Testis (tissue), 2 donors: ENCODE measurements at regions not wholly inside any gene's neighbourhood (a gene's known extent, or its start where the extent isn't known, plus 50 kb on each side); places are given as distances from the start of the nearest gene placed in this dataset.

Experiments used
- DNase-seq: peaks from one replicate; pipeline ENCODE4 v3.0.0-alpha.2; 2019
- H3K27ac ChIP-seq, 2 donors: fragments of 200-600 bp; sonication (generic); one replicate each; pipeline ENCODE4 v1.5.1; 2019
- H3K27me3 ChIP-seq: fragments of 200-600 bp; sonication (generic); one replicate; pipeline ENCODE4 v1.5.1; 2019
- H3K36me3 ChIP-seq: fragments of 200-600 bp; sonication (generic); one replicate; pipeline ENCODE4 v1.5.1; 2017; ENCODE audit warnings: low read depth; ENCODE audit errors: missing control alignments
- H3K4me1 ChIP-seq: fragments of 200-600 bp; sonication (generic); one replicate; pipeline ENCODE4 v1.5.1; 2019
- H3K4me3 ChIP-seq, 2 donors: fragments of 200-600 bp; sonication (generic); one replicate each; pipeline ENCODE4 v1.5.1; 2017 to 2019
- H3K9me3 ChIP-seq: fragments of 200-600 bp; sonication (generic); one replicate; pipeline ENCODE4 v1.5.1; 2017
- POLR2A ChIP-seq: fragments of 450-650 bp; IDR thresholded peaks from one replicate; pipeline ENCODE4 v1.6.1; 2017; ENCODE audit warnings: antibody characterized with exemption, mild to moderate bottlenecking, moderate library complexity
- WGBS, 2 donors: methylation state at CpG; one replicate each; pipeline ENCODE4 v1.1.5; 2018; 5-methylcytosine and 5-hydroxymethylcytosine counted together
- intact Hi-C: fragments of 100-400 bp; cut with DNase I; formaldehyde crosslinking; loops from one replicate; pipeline ENCODE4 v1.15.1; 2023; ENCODE audit warnings: low total_unique reads
- TF ChIP-seq, protein P1 (sequence below), 3 experiments: fragments of 450-650 bp in 2 of 3; fragments of 200-600 bp in 1 of 3; sonication (generic) in 1 of 3; IDR thresholded peaks; one replicate each; pipeline ENCODE4 v1.5.1; 2016 to 2019; ENCODE audit warnings: antibody characterized with exemption in 3 of 3, mild to moderate bottlenecking in 2 of 3, moderate library complexity in 1 of 3

DNA sequence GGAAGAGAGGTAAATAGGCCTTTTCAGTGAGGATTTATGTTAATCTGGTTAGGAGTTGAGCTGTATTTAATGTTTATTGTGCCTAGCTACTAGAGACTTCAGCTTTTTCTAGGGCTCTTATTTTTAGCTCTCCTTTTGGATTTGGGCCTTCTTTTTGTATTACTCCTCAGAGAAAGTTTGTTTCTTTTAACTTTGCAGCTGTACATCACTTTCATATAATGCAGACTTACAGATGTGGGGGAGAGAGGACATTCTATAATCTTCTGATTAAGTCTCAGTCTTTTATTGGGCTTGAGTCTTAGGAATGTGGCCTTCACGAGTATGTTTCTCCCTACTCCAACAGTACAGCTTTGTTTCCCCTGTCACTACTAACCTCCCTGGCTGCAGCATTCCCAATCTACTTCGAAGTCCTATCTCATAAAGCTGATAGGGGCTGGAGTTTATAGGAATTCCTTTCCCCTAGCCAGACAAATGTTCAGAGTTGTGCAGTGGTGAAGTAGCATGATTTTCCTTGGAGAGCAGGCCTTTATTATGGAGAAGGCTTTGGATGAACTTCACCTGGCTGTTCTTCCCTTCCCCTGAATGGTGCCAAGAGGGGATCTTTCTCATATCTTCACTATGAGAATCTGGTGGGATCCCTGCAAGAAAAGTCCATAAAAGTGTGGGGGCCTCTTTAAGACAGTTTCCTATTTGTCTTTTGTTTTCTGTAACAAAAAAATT, 82.2 kb upstream of the CBLB start:
- peak; percentile 68 for DNase-seq
- no peak overlapping the region for H3K4me3 ChIP-seq
- H3K4me1 ChIP-seq = peaks cover 3% of the 10 kb centered on the region
- H3K27me3 ChIP-seq = no peaks in the 10 kb centered on the region
- TF ChIP-seq POLR2A = no peak
- TF ChIP-seq, protein P1, sequence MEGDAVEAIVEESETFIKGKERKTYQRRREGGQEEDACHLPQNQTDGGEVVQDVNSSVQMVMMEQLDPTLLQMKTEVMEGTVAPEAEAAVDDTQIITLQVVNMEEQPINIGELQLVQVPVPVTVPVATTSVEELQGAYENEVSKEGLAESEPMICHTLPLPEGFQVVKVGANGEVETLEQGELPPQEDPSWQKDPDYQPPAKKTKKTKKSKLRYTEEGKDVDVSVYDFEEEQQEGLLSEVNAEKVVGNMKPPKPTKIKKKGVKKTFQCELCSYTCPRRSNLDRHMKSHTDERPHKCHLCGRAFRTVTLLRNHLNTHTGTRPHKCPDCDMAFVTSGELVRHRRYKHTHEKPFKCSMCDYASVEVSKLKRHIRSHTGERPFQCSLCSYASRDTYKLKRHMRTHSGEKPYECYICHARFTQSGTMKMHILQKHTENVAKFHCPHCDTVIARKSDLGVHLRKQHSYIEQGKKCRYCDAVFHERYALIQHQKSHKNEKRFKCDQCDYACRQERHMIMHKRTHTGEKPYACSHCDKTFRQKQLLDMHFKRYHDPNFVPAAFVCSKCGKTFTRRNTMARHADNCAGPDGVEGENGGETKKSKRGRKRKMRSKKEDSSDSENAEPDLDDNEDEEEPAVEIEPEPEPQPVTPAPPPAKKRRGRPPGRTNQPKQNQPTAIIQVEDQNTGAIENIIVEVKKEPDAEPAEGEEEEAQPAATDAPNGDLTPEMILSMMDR (IDR thresholded peaks at IDR 0.05) = no peak
- H3K9me3 ChIP-seq = no peaks in the 10 kb centered on the region
- WGBS, 2 donors = 24 to 39% methylated on average over 2 of the region's 2 CpGs
- intact Hi-C loops = no loop called here
- H3K36me3 ChIP-seq = no peaks in the 10 kb centered on the region
- H3K27ac ChIP-seq = no peak overlapping the region

DNA sequence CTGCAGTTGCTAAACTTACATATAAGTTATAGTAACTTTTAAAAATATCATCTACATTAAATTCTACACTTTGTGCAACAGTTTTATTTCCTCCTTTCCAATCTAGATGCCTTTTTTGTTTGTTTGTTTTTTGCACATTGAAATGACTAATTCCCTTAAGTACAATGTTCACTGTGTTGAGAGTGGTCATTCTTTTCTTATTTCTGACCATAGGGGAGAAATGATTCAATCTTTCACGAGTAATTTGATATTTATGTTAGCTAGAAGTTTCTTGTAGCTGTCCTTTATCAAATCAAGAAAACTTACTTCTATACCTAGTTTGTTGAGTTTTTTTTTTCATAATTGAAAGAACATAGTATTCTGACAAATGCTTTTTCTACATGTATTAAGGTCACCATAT, 85.0 kb upstream of the CBLB start:
- no peaks in the 10 kb centered on the region for H3K27me3 ChIP-seq
- H3K9me3 ChIP-seq = no peaks in the 10 kb centered on the region
- no peak overlapping the region for H3K27ac ChIP-seq
- no peaks in the 10 kb centered on the region for H3K4me1 ChIP-seq
- WGBS, 2 donors = 62 to 76% methylated on average over 1 of the region's 1 CpG
- TF ChIP-seq POLR2A = no peak
- TF ChIP-seq, protein P1 (IDR thresholded peaks at IDR 0.05) = no peak
- DNase-seq = no peak
- no peak overlapping the region for H3K4me3 ChIP-seq
- no peaks in the 10 kb centered on the region for H3K36me3 ChIP-seq
- intact Hi-C loops = no loop called here

DNA sequence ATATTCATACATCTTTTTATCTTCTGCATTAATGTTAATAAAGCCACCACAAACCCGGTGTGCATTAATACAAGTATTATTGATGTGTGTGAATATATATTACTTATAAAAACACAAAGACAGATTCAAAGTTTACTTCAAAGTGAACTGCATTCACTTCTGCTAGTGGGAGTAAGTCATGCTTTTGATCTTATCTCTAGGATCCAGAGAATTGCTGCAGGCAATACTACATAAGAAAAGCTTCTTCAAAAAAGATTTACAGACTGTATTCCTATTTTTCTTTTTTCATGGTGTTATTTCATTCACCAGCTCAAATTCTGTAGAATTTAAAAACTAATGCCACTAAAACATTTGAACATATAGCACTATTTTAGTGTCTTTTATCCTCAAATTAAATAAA, 87.5 kb upstream of the CBLB start:
- Histone ChIP-seq H3K27me3 (no peaks in the 10 kb centered on the region), H3K4me3 (no peak overlapping the region), H3K4me1 (peaks cover 5% of the 10 kb centered on the region), H3K9me3 (no peaks in the 10 kb centered on the region), H3K36me3 (no peaks in the 10 kb centered on the region), H3K27ac (no peak overlapping the region)
- 79 to 80% methylated on average over 1 of the region's 1 CpG for WGBS, 2 donors
- DNase-seq = no peak
- intact Hi-C loops = no loop called here
- TF ChIP-seq, protein P1 (IDR thresholded peaks at IDR 0.05) = no peak
- TF ChIP-seq POLR2A = no peak

DNA sequence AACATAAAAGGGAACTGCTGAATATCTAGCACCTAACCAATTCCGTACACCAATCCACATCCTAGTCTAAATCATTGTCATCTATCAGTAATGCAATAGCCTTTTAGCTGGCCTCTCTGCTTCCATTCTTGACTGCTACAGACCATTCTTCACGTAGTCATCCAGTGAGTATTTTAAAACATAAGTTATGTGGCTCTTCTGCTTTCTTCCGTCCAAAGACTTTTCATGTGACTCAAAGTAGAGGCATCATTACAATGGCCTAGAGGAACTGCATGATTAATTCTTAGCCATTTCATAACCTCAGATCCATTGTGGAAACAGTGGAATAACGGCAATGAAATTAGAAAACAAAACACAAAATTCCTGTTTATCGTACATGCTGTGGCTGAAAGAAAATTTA, 88.9 kb upstream of the CBLB start:
- no peak for TF ChIP-seq POLR2A
- TF ChIP-seq, protein P1 (IDR thresholded peaks at IDR 0.05) = no peak
- no peak for DNase-seq
- H3K36me3 ChIP-seq = no peaks in the 10 kb centered on the region
- no peaks in the 10 kb centered on the region for H3K9me3 ChIP-seq
- no peak overlapping the region for H3K27ac ChIP-seq
- 98% methylated on average over 5 of the region's 5 CpGs for WGBS, 2 donors
- no peaks in the 10 kb centered on the region for H3K27me3 ChIP-seq
- no peak overlapping the region for H3K4me3 ChIP-seq
- intact Hi-C loops = no loop called here
- peaks cover 5% of the 10 kb centered on the region for H3K4me1 ChIP-seq
